ENCODE measurements at regions not wholly inside any gene's neighbourhood (a gene's known extent, or its start where the extent isn't known, plus 50 kb on each side); places are given as distances from the start of the nearest gene placed in this dataset.

DNA sequence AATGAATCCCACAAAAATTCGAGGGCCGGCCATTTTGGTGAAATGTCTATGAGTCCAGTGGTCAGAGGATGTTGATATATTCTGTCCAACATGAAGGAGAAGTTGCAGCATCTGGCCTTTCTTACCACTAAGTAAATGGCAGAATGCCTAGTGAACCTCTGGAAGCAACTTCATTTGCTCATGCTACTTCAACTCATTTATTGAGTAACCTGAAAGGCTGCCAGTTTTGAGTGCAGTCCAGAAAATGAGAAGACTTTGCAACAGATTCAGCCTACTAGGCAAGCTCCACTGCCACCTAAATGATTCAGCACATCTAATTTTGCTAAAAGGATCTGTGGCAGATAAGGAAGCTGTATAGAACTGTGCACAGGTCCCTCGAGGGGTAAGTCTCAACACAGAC is 265.0 kb downstream of the OPA1 start:
- TF ChIP-seq, protein P1, sequence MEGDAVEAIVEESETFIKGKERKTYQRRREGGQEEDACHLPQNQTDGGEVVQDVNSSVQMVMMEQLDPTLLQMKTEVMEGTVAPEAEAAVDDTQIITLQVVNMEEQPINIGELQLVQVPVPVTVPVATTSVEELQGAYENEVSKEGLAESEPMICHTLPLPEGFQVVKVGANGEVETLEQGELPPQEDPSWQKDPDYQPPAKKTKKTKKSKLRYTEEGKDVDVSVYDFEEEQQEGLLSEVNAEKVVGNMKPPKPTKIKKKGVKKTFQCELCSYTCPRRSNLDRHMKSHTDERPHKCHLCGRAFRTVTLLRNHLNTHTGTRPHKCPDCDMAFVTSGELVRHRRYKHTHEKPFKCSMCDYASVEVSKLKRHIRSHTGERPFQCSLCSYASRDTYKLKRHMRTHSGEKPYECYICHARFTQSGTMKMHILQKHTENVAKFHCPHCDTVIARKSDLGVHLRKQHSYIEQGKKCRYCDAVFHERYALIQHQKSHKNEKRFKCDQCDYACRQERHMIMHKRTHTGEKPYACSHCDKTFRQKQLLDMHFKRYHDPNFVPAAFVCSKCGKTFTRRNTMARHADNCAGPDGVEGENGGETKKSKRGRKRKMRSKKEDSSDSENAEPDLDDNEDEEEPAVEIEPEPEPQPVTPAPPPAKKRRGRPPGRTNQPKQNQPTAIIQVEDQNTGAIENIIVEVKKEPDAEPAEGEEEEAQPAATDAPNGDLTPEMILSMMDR (IDR thresholded peaks at IDR 0.05; ENCODE audit: borderline replicate concordance, extremely low read depth, low read length, poor library complexity, severe bottlenecking) = no peak
- no peak for TF ChIP-seq EZH2 (IDR thresholded peaks at IDR 0.05; ENCODE audit: borderline replicate concordance, low read depth, low read length, severe bottlenecking)
